Panc1 (cell line): ENCODE measurements at regions not wholly inside any gene's neighbourhood (a gene's known extent, or its start where the extent isn't known, plus 50 kb on each side); places are given as distances from the start of the nearest gene placed in this dataset.

ENCODE experiments used
- ATAC-seq: fragments of 200-7000 bp; cut with Tn5 transposase; 2 replicates; pipeline ENCODE4 v1.9.1; 2020; ENCODE audit warnings: mild to moderate bottlenecking, moderate library complexity
- BruUV-seq: library from RNA; stranded (reverse); fragments of 400-500 nt; replicated peaks from 2 replicates; lab custom pipeline; 2021; lab: Mats Ljungman, UMichigan
- CTCF ChIA-PET: fragments of 300-600 bp; sonication (Branson Sonifier 250); formaldehyde crosslinking; loops from one replicate; lab custom pipeline; 2022; ENCODE audit warnings: antibody characterized with exemption; lab: Charles Lee
- POLR2A ChIA-PET: fragments of 300-600 bp; sonication (Branson Sonifier 250); formaldehyde crosslinking; loops from one replicate; lab custom pipeline; 2022; ENCODE audit warnings: antibody characterized with exemption; lab: Charles Lee
- DNase-seq: peaks from one replicate; pipeline ENCODE4 v3.0.0-alpha.2; 2010; ENCODE audit warnings: low read depth, low spot score
- H3K27ac ChIP-seq: 2 replicates; pipeline ENCODE4 v1.5.1; 2011; ENCODE audit warnings: mild to moderate bottlenecking, low read length, inconsistent platforms
- H3K27me3 ChIP-seq: fragments of 200-500 bp; sonication (Bioruptor generic); 2 replicates; pipeline ENCODE4 v1.6.0; 2014; ENCODE audit warnings: low read length, inconsistent platforms; ENCODE audit not compliant: control insufficient read depth, insufficient read depth
- H3K36me3 ChIP-seq: fragments of 200-500 bp; sonication (Bioruptor generic); 2 replicates; pipeline ENCODE4 v1.5.1; 2014; ENCODE audit warnings: inconsistent platforms, mild to moderate bottlenecking, low read length, moderate library complexity; ENCODE audit not compliant: control insufficient read depth, insufficient read depth
- H3K4me1 ChIP-seq: 2 replicates; pipeline ENCODE4 v1.5.1; 2011; ENCODE audit warnings: inconsistent platforms, mild to moderate bottlenecking, low read length, moderate library complexity; ENCODE audit not compliant: control insufficient read depth, insufficient read depth
- H3K4me3 ChIP-seq, 2 experiments: 2 replicates each; pipeline ENCODE4 v1.5.1; 2011 to 2012; ENCODE audit warnings: low read depth in 2 of 2, low read length in 2 of 2, mild to moderate bottlenecking in 2 of 2, inconsistent platforms in 1 of 2, moderate library complexity in 1 of 2
- H3K9me3 ChIP-seq: fragments of 200-500 bp; sonication (Bioruptor generic); 2 replicates; pipeline ENCODE4 v1.5.1; 2014; ENCODE audit warnings: low read depth, mild to moderate bottlenecking, inconsistent platforms, low read length, moderate library complexity; ENCODE audit not compliant: control insufficient read depth, insufficient read depth
- CTCF ChIP-seq: fragments of 450-650 bp; IDR thresholded peaks from 2 replicates; pipeline ENCODE4 v1.5.1; 2017; ENCODE audit warnings: mild to moderate bottlenecking
- POLR2AphosphoS5 ChIP-seq: IDR thresholded peaks from 2 replicates; pipeline ENCODE4 v1.6.1; 2012; ENCODE audit warnings: mild to moderate bottlenecking, low read depth, low read length, moderate library complexity
- SIN3A ChIP-seq: IDR thresholded peaks from 2 replicates; pipeline ENCODE4 v1.6.1; 2012; ENCODE audit warnings: low read depth, mild to moderate bottlenecking, low read length, moderate library complexity, borderline replicate concordance; ENCODE audit not compliant: insufficient read depth
- TCF7L2 ChIP-seq: IDR thresholded peaks from 2 replicates; pipeline ENCODE4 v1.6.1; 2011; ENCODE audit warnings: mild to moderate bottlenecking, low read depth, low read length, inconsistent platforms
- in situ Hi-C: cut with HindIII; loops from 2 replicates; pipeline ENCODE4 v1.10.0; 2016; ENCODE audit warnings: low sequenced_read_pairs, low pct_unique_long_range_greater_than_20kb
- intact Hi-C: fragments of 100-400 bp; cut with micrococcal nuclease; formaldehyde crosslinking; loops from one replicate; pipeline ENCODE4 v1.10.0; 2022; ENCODE audit not compliant: unreplicated experiment
- TF ChIP-seq, protein P1 (sequence below), 2 experiments: IDR thresholded peaks; 2 replicates each; pipeline ENCODE4 v1.6.1; 2011 to 2012; ENCODE audit warnings: low read depth in 2 of 2, control low read depth in 1 of 2, low read length in 1 of 2, mild to moderate bottlenecking in 1 of 2, moderate library complexity in 1 of 2; ENCODE audit not compliant: insufficient read depth in 1 of 2

DNA sequence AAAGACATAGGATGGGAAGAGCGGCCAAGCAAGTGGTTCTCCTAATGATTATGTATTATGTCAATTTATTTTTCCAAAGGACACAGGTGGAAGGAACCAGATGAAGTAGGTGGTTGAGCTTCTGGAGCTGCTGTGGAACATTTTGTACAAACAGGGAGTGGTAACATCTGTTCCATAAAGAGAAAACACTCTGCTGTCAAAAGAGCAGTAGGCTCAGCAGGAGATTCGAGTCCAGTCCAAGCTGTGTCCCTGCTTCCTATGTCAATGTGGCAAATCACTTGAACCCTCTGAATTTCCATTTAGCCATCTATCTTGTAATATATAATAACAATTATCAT is 448.0 kb upstream of the ANKRD30A start:
- H3K4me3 ChIP-seq: no peak overlapping the region
- CTCF ChIA-PET: no interaction called here
- in situ Hi-C loops: no loop called here

GRCh38 chr10:36676756-36677430 is 448.5 kb upstream of the ANKRD30A start:
- in situ Hi-C loops (no loop called here), intact Hi-C loops (no loop called here)
- Histone ChIP-seq H3K4me1 (no peaks in the 10 kb centered on the region), H3K27ac (no peak overlapping the region), H3K4me3 (no peak overlapping the region), H3K27me3 (no peaks in the 10 kb centered on the region), H3K9me3 (no peaks in the 10 kb centered on the region), H3K36me3 (no peaks in the 10 kb centered on the region)
- CTCF ChIA-PET: no interaction called here
- POLR2A ChIA-PET: no interaction called here
- ATAC-seq: no peak
- BruUV-seq: no TSS peak
- TF ChIP-seq CTCF: no peak
- no peak for TF ChIP-seq SIN3A
- no peak for TF ChIP-seq TCF7L2
- TF ChIP-seq POLR2AphosphoS5: no peak
- TF ChIP-seq, protein P1, sequence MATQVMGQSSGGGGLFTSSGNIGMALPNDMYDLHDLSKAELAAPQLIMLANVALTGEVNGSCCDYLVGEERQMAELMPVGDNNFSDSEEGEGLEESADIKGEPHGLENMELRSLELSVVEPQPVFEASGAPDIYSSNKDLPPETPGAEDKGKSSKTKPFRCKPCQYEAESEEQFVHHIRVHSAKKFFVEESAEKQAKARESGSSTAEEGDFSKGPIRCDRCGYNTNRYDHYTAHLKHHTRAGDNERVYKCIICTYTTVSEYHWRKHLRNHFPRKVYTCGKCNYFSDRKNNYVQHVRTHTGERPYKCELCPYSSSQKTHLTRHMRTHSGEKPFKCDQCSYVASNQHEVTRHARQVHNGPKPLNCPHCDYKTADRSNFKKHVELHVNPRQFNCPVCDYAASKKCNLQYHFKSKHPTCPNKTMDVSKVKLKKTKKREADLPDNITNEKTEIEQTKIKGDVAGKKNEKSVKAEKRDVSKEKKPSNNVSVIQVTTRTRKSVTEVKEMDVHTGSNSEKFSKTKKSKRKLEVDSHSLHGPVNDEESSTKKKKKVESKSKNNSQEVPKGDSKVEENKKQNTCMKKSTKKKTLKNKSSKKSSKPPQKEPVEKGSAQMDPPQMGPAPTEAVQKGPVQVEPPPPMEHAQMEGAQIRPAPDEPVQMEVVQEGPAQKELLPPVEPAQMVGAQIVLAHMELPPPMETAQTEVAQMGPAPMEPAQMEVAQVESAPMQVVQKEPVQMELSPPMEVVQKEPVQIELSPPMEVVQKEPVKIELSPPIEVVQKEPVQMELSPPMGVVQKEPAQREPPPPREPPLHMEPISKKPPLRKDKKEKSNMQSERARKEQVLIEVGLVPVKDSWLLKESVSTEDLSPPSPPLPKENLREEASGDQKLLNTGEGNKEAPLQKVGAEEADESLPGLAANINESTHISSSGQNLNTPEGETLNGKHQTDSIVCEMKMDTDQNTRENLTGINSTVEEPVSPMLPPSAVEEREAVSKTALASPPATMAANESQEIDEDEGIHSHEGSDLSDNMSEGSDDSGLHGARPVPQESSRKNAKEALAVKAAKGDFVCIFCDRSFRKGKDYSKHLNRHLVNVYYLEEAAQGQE (IDR thresholded peaks at IDR 0.05; ENCODE audit: insufficient read depth in 1 of 2, low read depth in 2 of 2, low read length in 1 of 2): no peak
- DNase-seq: no peak

More for the DNA sequence above, 448.0 kb upstream of the ANKRD30A start:
- Histone ChIP-seq H3K36me3 (no peaks in the 10 kb centered on the region), H3K9me3 (no peaks in the 10 kb centered on the region), H3K4me1 (no peaks in the 10 kb centered on the region), H3K27me3 (no peaks in the 10 kb centered on the region), H3K27ac (no peak overlapping the region)
- DNase-seq (no peak), ATAC-seq (no peak)
- no TSS peak for BruUV-seq
- intact Hi-C loops: no loop called here
- POLR2A ChIA-PET: no interaction called here
- TF ChIP-seq CTCF (no peak), TCF7L2 (no peak), SIN3A (no peak), POLR2AphosphoS5 (no peak)
- TF ChIP-seq, protein P1 (IDR thresholded peaks at IDR 0.05; ENCODE audit: insufficient read depth in 1 of 2, low read depth in 2 of 2, low read length in 1 of 2): no peak
